Limb (tissue), 2 donors: ENCODE measurements at regions not wholly inside any gene's neighbourhood (a gene's known extent, or its start where the extent isn't known, plus 50 kb on each side); places are given as distances from the start of the nearest gene placed in this dataset.

Source experiments
- DNase-seq, 2 donors: peaks; one replicate each; pipeline ENCODE4 v3.0.0-alpha.2; 2016; ENCODE audit errors: extremely low spot score in 2 of 2

DNA sequence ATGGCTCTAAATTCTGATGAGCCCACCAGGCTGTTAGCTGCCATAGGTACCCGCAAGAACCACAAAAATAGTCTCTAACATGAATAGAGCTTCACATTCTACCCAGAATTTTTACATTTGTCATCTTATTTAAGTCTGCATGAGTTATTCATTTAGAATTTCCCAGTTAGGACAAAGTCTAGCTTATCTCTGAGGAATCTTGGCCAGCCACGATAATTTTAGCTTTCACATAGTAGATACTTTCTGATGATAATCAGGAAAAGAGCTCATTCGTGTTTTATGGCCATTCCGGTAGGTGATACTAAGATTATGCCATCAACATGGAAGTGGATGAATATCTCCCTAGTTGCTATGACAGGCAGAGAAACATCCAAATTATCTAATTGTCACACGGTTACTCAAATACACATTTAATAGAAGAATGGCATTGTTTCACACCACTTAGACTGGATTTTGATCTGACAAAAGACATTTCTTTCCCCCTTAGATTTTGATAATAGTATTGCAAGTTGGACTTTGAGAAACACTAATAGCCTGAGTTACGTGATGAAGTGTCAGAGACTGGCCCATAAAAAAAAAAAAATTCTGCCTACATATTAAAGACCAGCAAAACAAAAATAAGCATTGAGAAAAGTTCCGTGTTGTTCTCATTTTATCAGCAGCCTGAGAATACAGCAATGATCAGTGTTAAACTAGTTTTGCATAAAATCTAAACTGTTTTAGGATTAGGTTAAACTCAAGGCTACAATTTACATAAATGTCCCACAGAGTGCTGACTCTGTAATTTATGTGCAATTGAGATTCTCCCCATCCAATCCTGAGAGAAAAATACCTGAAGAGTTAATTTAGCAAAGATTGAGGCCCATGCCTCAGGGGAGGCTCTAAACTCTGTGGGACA, 397.5 kb upstream of the ARID1B start:
- DNase-seq, result no peak

- DNase-seq, result no peak
Measured at GRCh38 chr6:156378853-156379252, 398.3 kb upstream of the ARID1B start.

DNA sequence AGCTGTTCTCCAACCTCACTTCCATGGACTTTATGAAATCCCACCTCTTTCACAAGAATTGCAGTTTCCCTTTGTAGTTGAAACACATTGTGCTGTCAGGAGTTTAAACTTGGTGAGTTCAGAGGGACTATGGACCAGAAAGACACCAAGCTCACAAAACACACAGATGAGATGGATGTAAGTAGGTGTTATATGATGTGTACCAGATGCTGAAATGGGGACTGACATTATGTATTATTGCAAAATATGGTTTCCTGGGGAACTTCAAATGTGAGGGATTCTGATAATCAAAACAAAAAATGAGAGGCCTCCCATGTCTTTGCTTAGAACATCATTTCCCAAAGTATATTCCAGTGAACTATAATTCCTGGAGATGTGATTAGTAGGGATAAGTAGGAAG, 401.1 kb upstream of the ARID1B start:
- DNase-seq, result no peak

DNA sequence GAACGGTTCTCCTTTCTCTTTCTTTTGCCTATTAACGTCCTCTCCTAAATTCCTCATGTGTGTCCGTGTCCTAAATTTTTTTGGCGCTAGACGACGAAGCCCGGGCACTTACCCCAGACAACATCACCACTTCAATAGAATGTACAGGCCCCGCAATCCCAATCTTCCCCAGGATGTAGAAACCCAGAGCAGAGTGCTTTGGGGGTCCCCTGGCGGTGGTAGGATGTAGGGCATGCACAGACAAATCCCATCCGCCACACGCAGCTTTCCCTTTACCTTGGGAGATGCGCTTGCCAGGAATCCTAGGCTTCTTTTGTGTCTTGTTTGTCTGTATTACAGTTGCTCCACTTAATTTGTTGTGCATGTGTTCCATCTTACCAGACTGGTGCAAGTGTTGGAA, 417.3 kb upstream of the ARID1B start:
- DNase-seq, result no peak

DNA sequence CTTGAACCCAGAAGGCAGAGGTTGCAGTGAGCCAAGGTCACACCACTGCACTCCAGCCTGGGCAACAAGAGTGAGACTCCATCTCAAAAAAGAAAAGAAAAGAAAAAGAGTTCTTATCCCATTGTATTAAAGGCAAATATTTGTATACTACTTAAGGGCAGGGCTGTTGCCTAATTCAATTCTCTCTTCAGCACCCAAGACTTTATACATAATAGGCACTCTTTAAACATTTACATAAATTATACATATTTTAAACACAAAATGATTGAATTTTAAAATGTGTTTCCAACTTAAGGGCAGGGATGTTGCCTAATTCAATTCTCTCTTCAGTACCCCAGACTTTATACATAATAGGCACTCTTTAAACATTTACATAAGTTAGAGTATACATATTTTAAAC, 424.3 kb upstream of the ARID1B start:
- no peak for DNase-seq

DNA sequence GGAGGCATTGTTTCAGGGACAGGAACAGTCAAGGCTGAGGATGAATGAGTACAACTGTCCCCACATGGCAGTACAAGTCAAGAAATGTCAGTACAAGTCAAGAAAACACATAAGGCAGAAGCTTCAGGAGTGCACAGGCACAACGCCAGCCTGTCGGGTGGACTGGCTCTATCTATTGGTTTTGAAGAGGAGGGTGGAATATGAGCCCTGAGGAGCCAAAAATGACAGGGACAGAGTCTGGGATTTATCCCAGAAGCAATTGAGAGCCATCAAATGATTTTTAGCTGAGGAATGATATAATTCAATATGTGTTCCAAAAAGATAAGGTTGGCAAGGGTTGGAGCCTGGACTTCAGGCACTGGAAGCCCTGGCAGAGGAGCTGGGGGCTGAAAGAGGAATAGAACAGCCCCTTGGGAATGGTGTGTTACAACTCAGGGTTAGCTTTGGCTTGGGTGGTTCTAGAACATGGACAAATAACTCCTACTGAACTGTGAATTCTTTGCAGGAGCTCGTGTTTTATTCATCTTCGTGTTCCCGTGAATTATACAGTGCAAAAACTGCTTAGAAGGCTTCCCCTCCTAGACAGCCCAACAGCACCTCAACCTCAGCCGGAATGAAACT, 425.7 kb upstream of the ARID1B start:
- DNase-seq, result no peak

- DNase-seq, result no peak
Measured at GRCh38 chr6:156350337-156350736, 426.8 kb upstream of the ARID1B start.

DNA sequence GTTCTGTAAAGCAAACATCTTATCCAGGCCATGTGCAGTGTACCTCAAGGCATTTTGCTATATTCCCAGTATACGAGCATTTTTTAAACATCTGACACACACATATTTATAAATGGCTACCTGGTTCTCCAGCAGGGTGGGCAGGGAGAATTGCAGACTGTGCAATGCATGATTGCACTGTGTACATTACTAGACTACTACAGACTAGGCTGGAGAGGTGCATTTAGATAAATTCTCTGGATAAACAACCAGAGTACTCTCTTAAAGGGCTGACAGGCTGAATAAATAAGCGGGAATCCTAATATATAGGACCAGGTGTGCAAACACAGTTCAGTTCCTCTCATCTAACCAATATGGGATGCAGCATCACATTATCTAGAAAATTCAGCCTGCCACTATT, 428.3 kb upstream of the ARID1B start:
- no peak for DNase-seq

DNA sequence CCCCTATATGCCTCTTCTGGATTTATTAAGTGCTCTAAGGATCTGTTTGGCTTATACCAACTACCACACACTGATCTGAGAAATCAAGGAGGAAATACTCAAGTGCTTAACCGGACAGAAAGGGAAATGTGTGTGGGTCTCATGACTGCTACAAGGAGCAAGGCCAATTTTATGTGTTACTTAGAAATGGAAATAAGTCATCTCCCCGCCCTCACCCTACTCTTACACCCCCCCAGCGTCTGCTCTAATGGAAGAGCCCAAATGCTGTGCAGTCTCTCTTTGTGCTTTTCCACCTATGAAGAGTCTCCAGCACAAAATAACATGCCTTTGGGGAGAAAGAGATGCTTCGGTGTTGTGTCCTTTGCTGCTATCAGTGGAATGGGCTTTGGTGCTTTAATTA, 428.8 kb upstream of the ARID1B start:
- DNase-seq, result no peak

GRCh38 chr6:156347656-156348055, 429.5 kb upstream of the ARID1B start:
- DNase-seq, result no peak

GRCh38 chr6:156347246-156347645, 429.9 kb upstream of the ARID1B start:
- no peak for DNase-seq

DNA sequence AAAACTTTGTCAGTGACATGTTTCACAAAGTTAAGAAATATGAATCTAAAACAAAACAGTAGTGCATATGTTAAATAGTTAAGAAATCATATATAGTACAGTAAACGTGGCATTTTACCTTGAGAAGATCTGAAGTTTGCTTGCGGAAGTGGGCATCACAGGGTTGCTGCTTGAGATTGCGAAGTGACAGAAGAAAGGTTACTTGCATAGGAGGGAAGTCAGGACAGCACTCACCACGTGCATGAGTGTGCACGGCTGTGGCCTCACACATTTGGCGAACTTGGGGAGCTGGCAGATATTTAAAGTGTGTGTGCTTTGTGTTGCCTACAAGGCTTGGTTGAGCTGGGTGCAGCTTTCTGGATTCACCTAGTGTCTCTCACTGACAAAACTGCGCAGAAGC, 431.5 kb upstream of the ARID1B start:
- no peak for DNase-seq

DNA sequence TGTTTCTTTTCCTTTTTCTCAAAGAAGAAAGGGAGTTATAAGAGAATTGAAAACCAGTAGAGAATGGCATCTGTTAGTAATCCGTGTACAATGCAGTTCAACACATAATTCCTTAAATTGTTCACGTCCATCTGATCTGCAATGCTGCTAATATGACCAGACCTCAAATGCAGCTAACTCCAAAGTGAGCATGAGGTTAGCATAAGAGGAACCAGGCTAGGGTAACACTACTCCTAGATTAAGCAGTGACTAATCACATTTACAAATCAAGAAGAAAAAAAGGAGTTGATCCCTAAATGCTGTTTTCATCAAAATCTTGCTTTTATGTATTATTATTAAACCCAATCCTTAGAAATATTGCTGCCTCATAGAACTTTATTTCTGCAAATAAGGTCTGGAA, 432.7 kb upstream of the ARID1B start:
- no peak for DNase-seq

GRCh38 chr6:156337801-156338200, 439.4 kb upstream of the ARID1B start:
- no peak for DNase-seq

DNA sequence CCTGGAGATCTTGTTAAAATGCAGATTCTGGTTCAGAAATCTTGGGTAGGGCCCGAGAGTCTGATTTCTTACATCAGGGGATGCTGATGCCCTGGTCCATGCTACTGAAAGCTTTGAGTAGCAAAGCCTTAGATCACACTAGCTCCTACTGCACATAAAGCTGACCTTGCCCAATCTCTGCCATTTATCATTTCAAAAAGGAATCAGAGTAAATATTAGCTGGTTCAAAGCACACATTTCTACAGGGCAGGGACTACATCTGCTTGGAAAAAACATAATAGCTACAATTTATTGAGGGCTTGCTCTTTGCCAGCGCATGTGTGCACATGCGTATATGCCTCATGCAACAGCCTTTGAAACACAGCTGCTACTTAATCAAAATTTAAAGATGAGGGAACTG, 440.4 kb upstream of the ARID1B start:
- DNase-seq, result no peak

DNA sequence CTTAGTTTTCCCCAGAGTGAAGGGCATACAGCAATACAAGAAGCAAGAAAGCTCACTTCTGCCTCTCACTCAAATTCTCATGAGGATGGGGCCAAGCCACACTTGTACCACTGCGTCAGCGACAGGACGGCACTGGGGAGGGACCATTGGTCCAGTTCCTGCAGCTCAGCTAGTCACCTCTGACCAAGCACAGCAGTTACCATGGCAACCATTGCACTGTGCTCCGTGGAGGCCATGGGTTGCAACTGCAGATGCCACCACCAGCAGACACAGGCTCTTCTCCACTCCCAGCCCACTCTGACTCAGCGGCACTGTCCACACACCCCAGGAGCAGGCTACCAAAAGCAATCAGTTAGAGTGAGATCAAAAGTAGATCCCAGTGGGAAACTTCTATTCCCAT, 441.1 kb upstream of the ARID1B start:
- DNase-seq, result no peak

GRCh38 chr6:156334966-156335365, 442.2 kb upstream of the ARID1B start:
- DNase-seq, result no peak

GRCh38 chr6:156319707-156320106, 457.5 kb upstream of the ARID1B start:
- DNase-seq, result no peak

- no peak for DNase-seq
Measured at GRCh38 chr6:156316583-156317125, 460.5 kb upstream of the ARID1B start.

GRCh38 chr6:156315146-156315545, 462.0 kb upstream of the ARID1B start:
- DNase-seq, result no peak

DNA sequence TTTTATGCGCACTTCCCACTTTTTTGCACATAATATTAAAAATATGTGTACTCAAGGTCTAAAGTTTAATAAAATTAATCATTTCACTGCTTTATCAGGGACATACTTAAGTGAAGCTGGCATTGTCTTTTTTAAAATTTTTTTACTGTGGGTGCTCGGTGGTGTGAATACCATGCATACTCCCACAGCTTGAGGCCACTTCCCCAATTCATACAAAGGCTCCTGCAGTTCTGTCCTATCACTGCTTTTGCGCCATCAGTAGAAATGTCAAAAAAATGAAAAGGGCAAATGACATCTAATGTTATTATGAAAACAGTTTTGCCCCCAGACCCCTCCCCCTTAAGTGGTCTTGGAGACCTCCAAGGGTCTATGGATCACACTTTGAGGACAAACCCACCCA, 464.1 kb upstream of the ARID1B start:
- no peak for DNase-seq

- DNase-seq, result no peak
Measured at GRCh38 chr6:156311291-156311690, 465.9 kb upstream of the ARID1B start.

DNA sequence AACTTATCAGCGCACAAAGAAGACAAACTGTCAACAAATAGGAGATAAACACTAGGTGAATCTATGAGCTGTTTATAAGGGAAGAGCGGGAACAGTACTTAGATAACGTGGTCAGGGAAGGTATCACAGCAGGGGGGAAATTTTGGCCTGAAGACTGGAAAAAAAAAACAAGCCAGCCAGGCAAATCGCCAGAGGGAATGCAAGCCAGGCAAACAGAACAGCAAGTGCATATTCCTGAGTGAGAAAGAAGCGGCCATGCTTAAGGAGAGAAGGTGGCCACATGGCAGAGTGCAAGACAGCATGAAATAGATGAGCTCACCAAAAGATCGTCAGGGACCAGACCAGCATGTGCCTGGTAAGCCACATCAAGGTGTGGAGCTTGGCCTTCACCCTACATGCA, 466.5 kb upstream of the ARID1B start:
- DNase-seq, result no peak
